Mucosa of descending colon (tissue), 3 donors: ENCODE measurements at regions not wholly inside any gene's neighbourhood (a gene's known extent, or its start where the extent isn't known, plus 50 kb on each side); places are given as distances from the start of the nearest gene placed in this dataset.

Experiments
- ATAC-seq: fragments of 200-7000 bp; cut with Tn5 transposase; one replicate; pipeline ENCODE4 v1.9.1; 2020; ENCODE audit warnings: mild to moderate bottlenecking, moderate library complexity
- DNase-seq, 3 donors: peaks; one replicate each; pipeline ENCODE4 v3.0.0-alpha.2; 2020
- H3K36me3 ChIP-seq: fragments of 200-600 bp; one replicate; pipeline ENCODE4 v1.8.0; 2021; ENCODE audit warnings: low read depth, mild to moderate bottlenecking
- H3K4me1 ChIP-seq: fragments of 200-600 bp; one replicate; pipeline ENCODE4 v1.8.0; 2021; ENCODE audit warnings: low read depth, mild to moderate bottlenecking
- H3K4me3 ChIP-seq: fragments of 200-600 bp; one replicate; pipeline ENCODE4 v1.8.0; 2021; ENCODE audit warnings: mild to moderate bottlenecking
- H3K9me3 ChIP-seq: fragments of 200-600 bp; one replicate; pipeline ENCODE4 v1.8.0; 2021; ENCODE audit warnings: mild to moderate bottlenecking
- intact Hi-C, 2 donors: fragments of 100-400 bp; cut with DNase I in 1 of 2; cut with micrococcal nuclease in 1 of 2; formaldehyde crosslinking; loops; one replicate each; pipeline versions ENCODE4 v1.11.0 to v1.11.1; 2022; cut with DNase I, micrococcal nuclease
- TF ChIP-seq, protein P1 (sequence below): fragments of 200-600 bp; IDR thresholded peaks from one replicate; pipeline ENCODE4 v1.8.0; 2022; ENCODE audit warnings: antibody characterized with exemption, mild to moderate bottlenecking
- donor health status: DM: no; HTN: no; CAD: no; lungs with moderate emphysema.
- donor health status: DM: no; HTN: no; CAD: no.
- donor health status: DM: no; HTN: yes; CAD: no.

DNA sequence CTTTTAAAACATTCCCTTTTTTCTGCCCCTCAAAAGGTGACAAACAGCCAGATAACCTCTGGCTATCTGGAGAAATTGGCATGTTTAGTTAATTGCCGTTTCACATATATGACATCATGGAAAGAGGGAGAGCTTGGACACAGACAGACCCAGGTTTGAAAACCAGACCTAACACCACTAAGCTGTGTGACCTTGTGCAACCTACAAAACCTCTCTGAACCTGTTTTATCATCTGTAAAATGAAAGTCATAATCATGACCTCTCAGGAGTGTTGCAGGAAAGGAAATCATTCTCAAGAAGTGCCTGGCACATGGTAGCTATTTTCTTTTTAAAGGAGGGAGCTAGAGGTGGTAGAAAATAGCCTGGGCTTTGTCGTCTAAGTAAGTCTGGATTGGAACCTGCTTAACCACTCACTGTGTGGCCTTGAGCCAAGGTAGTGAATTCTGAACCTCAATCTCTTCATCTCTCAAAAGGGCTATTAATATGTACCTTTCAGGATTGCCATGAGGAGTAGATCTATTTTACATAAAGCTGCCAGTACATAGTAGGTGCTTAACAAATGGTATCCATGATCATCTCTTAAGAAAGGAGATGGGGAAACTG lies 363.5 kb downstream of the BCOR start:
- intact Hi-C loops: no loop called here
- TF ChIP-seq, protein P1, sequence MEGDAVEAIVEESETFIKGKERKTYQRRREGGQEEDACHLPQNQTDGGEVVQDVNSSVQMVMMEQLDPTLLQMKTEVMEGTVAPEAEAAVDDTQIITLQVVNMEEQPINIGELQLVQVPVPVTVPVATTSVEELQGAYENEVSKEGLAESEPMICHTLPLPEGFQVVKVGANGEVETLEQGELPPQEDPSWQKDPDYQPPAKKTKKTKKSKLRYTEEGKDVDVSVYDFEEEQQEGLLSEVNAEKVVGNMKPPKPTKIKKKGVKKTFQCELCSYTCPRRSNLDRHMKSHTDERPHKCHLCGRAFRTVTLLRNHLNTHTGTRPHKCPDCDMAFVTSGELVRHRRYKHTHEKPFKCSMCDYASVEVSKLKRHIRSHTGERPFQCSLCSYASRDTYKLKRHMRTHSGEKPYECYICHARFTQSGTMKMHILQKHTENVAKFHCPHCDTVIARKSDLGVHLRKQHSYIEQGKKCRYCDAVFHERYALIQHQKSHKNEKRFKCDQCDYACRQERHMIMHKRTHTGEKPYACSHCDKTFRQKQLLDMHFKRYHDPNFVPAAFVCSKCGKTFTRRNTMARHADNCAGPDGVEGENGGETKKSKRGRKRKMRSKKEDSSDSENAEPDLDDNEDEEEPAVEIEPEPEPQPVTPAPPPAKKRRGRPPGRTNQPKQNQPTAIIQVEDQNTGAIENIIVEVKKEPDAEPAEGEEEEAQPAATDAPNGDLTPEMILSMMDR: no peak
- no peak for ATAC-seq
- DNase-seq: no peak
- Histone ChIP-seq H3K4me3 (no peak overlapping the region), H3K36me3 (no peaks in the 10 kb centered on the region), H3K9me3 (no peaks in the 10 kb centered on the region), H3K4me1 (no peaks in the 10 kb centered on the region)

DNA sequence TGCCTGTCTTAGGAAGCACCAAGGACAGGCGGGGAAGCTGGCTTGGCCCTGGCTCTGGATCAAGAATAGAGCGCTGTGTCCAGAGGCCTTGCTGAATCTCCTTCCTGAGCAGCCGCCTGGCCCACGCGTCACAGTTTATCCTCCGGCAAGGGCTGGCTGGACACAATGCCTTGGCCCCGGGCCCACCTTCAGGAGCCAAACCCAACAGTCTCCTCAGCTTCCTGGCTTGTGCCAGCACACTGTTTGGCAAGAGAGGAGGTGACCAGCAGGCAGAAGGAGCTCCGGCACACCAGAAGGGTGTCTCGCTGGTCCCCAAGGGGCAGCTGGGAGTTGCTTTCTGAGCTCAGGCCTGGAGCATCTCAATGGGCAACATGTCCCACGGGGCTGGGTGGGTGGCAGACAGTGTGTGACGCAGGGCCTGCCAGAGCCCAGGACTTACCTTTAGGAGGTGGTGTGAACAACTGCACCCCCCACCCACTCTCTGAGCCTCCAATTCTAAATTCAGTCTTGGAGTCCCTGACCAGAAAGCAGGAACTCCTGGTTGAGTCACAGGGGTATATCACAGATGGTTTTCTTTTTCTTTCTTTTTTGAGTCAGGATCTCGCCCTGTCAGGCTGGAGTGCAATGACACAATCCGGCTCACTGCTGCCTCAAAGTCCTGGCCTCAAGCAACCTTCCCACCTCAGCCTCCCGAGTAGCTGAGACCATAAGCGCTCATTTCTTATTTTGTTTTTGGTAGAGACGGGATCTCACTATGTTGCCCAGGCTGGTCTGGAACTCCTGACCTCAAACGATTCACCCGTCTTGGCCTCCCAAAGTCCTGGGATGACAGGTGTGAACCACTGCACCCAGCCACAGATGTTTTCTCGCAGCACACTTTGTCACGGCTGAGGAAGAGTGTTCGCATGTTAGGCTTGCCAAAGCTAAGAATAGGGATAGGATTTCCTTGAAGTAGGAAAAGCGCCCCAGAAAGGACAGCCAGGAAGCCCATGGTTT lies 361.2 kb downstream of the BCOR start:
- TF ChIP-seq, protein P1: no peak
- ATAC-seq (peak; percentile 48), DNase-seq (peak in 2 of 3 donors; percentile 48 to 79)
- Histone ChIP-seq H3K4me3 (no peak overlapping the region), H3K36me3 (no peaks in the 10 kb centered on the region), H3K9me3 (no peaks in the 10 kb centered on the region), H3K4me1 (no peaks in the 10 kb centered on the region)
- intact Hi-C loops: no loop called here

DNA sequence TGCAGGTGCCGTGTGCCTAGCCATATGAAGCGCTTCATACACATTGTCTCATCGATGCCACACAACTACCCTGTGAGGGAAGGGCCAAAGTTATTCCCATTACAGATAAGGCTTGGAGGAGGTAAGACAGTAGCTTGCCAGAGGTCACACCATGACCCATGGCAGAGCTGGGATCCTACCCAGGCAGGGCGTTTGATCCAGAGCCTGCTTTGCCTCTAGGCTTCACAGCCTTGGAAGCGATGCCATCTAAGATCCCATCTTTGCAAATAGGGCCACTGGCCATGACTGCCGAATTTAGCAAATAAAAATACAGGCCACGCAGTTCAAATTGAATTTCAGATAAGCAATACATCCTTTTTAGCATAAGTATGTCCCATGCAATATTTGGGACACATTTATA lies 358.2 kb downstream of the BCOR start:
- H3K4me3 ChIP-seq: no peak overlapping the region
- intact Hi-C loops: no loop called here
- H3K9me3 ChIP-seq: no peaks in the 10 kb centered on the region
- ATAC-seq (no peak), DNase-seq (no peak)
- H3K4me1 ChIP-seq: no peaks in the 10 kb centered on the region
- TF ChIP-seq, protein P1: no peak
- H3K36me3 ChIP-seq: no peaks in the 10 kb centered on the region

DNA sequence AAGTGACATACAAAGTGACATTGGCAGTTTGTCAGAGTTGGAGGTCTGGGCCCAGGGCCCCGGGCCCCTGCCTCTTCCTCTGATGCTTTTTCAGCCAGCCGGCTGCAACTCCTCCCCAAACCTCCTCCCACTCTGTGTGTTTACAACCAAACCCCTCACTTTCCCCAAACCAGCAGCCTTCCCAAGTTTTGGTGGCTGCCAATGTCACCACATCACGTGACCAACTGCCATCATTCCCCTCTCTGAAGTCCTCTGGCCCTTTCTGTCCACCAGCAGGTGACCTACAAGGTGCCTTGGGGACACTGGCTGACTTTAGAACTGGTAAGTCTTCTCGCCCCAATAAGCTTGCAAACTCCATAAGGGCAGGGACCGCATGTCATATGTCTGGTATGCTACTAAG lies 357.7 kb downstream of the BCOR start:
- no peaks in the 10 kb centered on the region for H3K9me3 ChIP-seq
- H3K36me3 ChIP-seq: no peaks in the 10 kb centered on the region
- no peaks in the 10 kb centered on the region for H3K4me1 ChIP-seq
- intact Hi-C loops: no loop called here
- no peak overlapping the region for H3K4me3 ChIP-seq
- TF ChIP-seq, protein P1: no peak
- ATAC-seq (no peak), DNase-seq (no peak)

DNA sequence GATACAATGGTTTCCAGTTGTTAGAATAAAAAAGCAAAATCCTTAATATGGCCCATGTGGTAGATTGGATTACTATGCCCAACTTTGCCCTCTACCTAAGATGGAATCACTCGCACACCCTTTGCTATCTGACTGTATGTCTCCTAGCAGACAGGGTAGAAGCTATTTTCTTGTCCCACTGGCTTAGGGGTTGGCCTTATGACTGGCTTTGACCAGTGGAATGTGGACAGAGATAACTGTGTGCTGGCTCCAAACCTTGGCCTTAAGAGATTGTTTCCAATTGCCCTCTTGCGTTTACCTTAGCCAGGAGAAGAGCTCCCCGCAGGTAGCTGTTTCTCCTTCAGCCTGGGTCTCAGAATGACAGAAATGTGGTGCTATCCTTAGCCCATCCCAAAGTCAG lies 355.9 kb downstream of the BCOR start:
- no peaks in the 10 kb centered on the region for H3K4me1 ChIP-seq
- H3K4me3 ChIP-seq: no peak overlapping the region
- no peak for DNase-seq
- no peaks in the 10 kb centered on the region for H3K36me3 ChIP-seq
- intact Hi-C loops: no loop called here
- H3K9me3 ChIP-seq: no peaks in the 10 kb centered on the region
- no peak for ATAC-seq
- TF ChIP-seq, protein P1: no peak
